H1 (cell line): ENCODE measurements at regions not wholly inside any gene's neighbourhood (a gene's known extent, or its start where the extent isn't known, plus 50 kb on each side); places are given as distances from the start of the nearest gene placed in this dataset.

Experiments
- CTCF ChIA-PET: fragments of 300-600 bp; sonication (Branson Sonifier 250); formaldehyde crosslinking; loops from one replicate; lab custom pipeline; 2021; ENCODE audit not compliant: partially characterized antibody; lab: Charles Lee
- POLR2A ChIA-PET: fragments of 300-600 bp; sonication (Branson Sonifier 250); formaldehyde crosslinking; loops from one replicate; lab custom pipeline; 2021; ENCODE audit warnings: inconsistent platforms; ENCODE audit not compliant: partially characterized antibody; lab: Charles Lee
- DNase-seq, 2 experiments: peaks; one replicate each; pipeline versions ENCODE4 v3.0.0 to v3.0.0-alpha.2; 2010 to 2022; ENCODE audit warnings: low spot score in 2 of 2, low read depth in 1 of 2, mixed read lengths in 1 of 2
- FAIRE-seq: peaks from 2 replicates; lab custom pipeline; 2011; peaks lifted over from hg19 to GRCh38; lab: Jason Lieb, UNC
- H2AFZ ChIP-seq: 2 replicates; pipeline ENCODE4 v1.8.1; 2012; ENCODE audit warnings: low read length, inconsistent platforms
- H2AK5ac ChIP-seq: 2 replicates; pipeline ENCODE4 v1.6.1; 2013; ENCODE audit warnings: low read depth, low read length
- H2BK120ac ChIP-seq: replicated peaks from 2 replicates; pipeline ENCODE3; 2013; ENCODE audit warnings: low read depth, low read length, inconsistent platforms
- H2BK12ac ChIP-seq: 2 replicates; pipeline ENCODE4 v1.6.1; 2013; ENCODE audit warnings: low read depth, low read length
- H2BK15ac ChIP-seq: 2 replicates; pipeline ENCODE4 v1.6.1; 2013; ENCODE audit warnings: low read length
- H2BK20ac ChIP-seq: 2 replicates; pipeline ENCODE4 v1.6.1; 2013; ENCODE audit warnings: low read length
- H2BK5ac ChIP-seq: 2 replicates; pipeline ENCODE4 v1.6.1; 2013; ENCODE audit warnings: low read depth, low read length
- H3K14ac ChIP-seq: 2 replicates; pipeline ENCODE4 v1.6.1; 2013; ENCODE audit warnings: inconsistent platforms; ENCODE audit not compliant: insufficient read length
- H3K18ac ChIP-seq: 2 replicates; pipeline ENCODE4 v1.6.1; 2013; ENCODE audit warnings: low read length; ENCODE audit errors: extremely low read depth
- H3K23ac ChIP-seq: 2 replicates; pipeline ENCODE4 v1.6.1; 2013; ENCODE audit warnings: inconsistent platforms; ENCODE audit not compliant: insufficient read length
- H3K23me2 ChIP-seq: 2 replicates; pipeline ENCODE4 v1.6.1; 2013; ENCODE audit warnings: low read depth, low read length
- H3K27ac ChIP-seq: 2 replicates; pipeline ENCODE4 v1.6.1; 2011; ENCODE audit warnings: low read depth, low read length, inconsistent platforms
- H3K27me3 ChIP-seq, 4 experiments: replicated peaks in 1 of 4; 1 replicate in 1 of 4; 2 replicates in 3 of 4; pipeline versions ENCODE4 v1.6.1 to v1.8.1; 2011 to 2013; ENCODE audit warnings: low read length in 3 of 4, mild to moderate bottlenecking in 3 of 4, inconsistent platforms in 2 of 4, mixed read lengths in 2 of 4, moderate library complexity in 1 of 4; ENCODE audit not compliant: control insufficient read depth in 3 of 4, insufficient read depth in 3 of 4; ENCODE audit errors: extremely low read depth in 1 of 4
- H3K36me3 ChIP-seq, 4 experiments: 2 replicates each; pipeline versions ENCODE4 v1.6.1 to v1.8.1; 2011 to 2013; ENCODE audit warnings: mild to moderate bottlenecking in 4 of 4, low read length in 3 of 4, moderate library complexity in 2 of 4, control low read depth in 1 of 4, inconsistent platforms in 1 of 4; ENCODE audit not compliant: insufficient read depth in 4 of 4, control insufficient read depth in 2 of 4
- H3K4ac ChIP-seq: replicated peaks from 2 replicates; pipeline ENCODE3; 2013; ENCODE audit warnings: low read length, low read depth, mixed read lengths, inconsistent platforms; ENCODE audit not compliant: insufficient read length
- H3K4me1 ChIP-seq, 4 experiments: replicated peaks in 1 of 4; 1 replicate in 1 of 4; 2 replicates in 3 of 4; pipeline versions ENCODE4 v1.6.1 to v1.8.1; 2011 to 2013; ENCODE audit warnings: low read length in 3 of 4, inconsistent platforms in 2 of 4, mixed read lengths in 1 of 4; ENCODE audit not compliant: insufficient read depth in 4 of 4, control insufficient read depth in 3 of 4
- H3K4me2 ChIP-seq, 2 experiments: 2 replicates each; pipeline versions ENCODE4 v1.6.1 to v1.8.1; 2011 to 2013; ENCODE audit warnings: low read depth in 2 of 2, low read length in 2 of 2, control low read depth in 1 of 2, inconsistent platforms in 1 of 2, mild to moderate bottlenecking in 1 of 2; ENCODE audit not compliant: insufficient read depth in 1 of 2
- H3K4me3 ChIP-seq, 4 experiments: fragments of 200-600, 300-600 bp in 1 of 4; sonication (generic), shearing (Covaris generic), sonication (Bioruptor Twin) in 1 of 4; 2 replicates each; pipeline versions ENCODE4 v1.5.1 to v1.8.1; 2011 to 2016; ENCODE audit warnings: low read length in 4 of 4, low read depth in 3 of 4, control low read depth in 2 of 4, inconsistent platforms in 2 of 4, mild to moderate bottlenecking in 2 of 4, mixed read lengths in 1 of 4, moderate library complexity in 1 of 4; ENCODE audit not compliant: insufficient read depth in 2 of 4; ENCODE audit errors: extremely low read depth in 1 of 4
- H3K56ac ChIP-seq: replicated peaks from 2 replicates; pipeline ENCODE3; 2013; ENCODE audit warnings: low read depth, mild to moderate bottlenecking, mixed read lengths, low read length, inconsistent platforms; ENCODE audit not compliant: insufficient read length
- H3K79me1 ChIP-seq: 2 replicates; pipeline ENCODE4 v1.6.1; 2013; ENCODE audit warnings: low read depth, low read length, control low read depth
- H3K79me2 ChIP-seq, 2 experiments: 2 replicates each; pipeline versions ENCODE4 v1.6.1 to v1.8.1; 2012 to 2013; ENCODE audit warnings: low read length in 2 of 2, mild to moderate bottlenecking in 2 of 2, inconsistent platforms in 1 of 2; ENCODE audit not compliant: insufficient read depth in 2 of 2, control insufficient read depth in 1 of 2
- H3K9ac ChIP-seq, 4 experiments: replicated peaks in 1 of 4; 1 replicate in 1 of 4; 2 replicates in 3 of 4; pipeline versions ENCODE4 v1.6.1 to v1.8.1; 2011 to 2013; ENCODE audit warnings: low read depth in 3 of 4, low read length in 3 of 4, control low read depth in 2 of 4, mild to moderate bottlenecking in 2 of 4, moderate library complexity in 2 of 4, inconsistent platforms in 1 of 4; ENCODE audit errors: extremely low read depth in 1 of 4
- H3K9me3 ChIP-seq, 2 experiments: 2 replicates each; pipeline versions ENCODE4 v1.6.1 to v1.8.1; 2012 to 2013; ENCODE audit warnings: mild to moderate bottlenecking in 2 of 2, moderate library complexity in 2 of 2, control low read depth in 1 of 2, inconsistent platforms in 1 of 2, low read depth in 1 of 2, low read length in 1 of 2, mixed read lengths in 1 of 2; ENCODE audit not compliant: insufficient read depth in 2 of 2
- H4K20me1 ChIP-seq, 2 experiments: replicated peaks in 1 of 2; 2 replicates each; pipeline versions ENCODE3 to v1.8.1; 2011 to 2013; ENCODE audit warnings: inconsistent platforms in 2 of 2, low read length in 2 of 2, mild to moderate bottlenecking in 1 of 2; ENCODE audit not compliant: insufficient read depth in 2 of 2, control insufficient read depth in 1 of 2
- H4K5ac ChIP-seq: 2 replicates; pipeline ENCODE4 v1.6.1; 2013; ENCODE audit warnings: low read length, low read depth, mixed read lengths, inconsistent platforms; ENCODE audit not compliant: insufficient read length
- H4K8ac ChIP-seq: 2 replicates; pipeline ENCODE4 v1.8.0; 2013; ENCODE audit warnings: mild to moderate bottlenecking, moderate library complexity, low read length, inconsistent platforms; ENCODE audit not compliant: insufficient read depth; ENCODE audit errors: extremely low read depth
- H4K91ac ChIP-seq: replicated peaks from 2 replicates; pipeline ENCODE3; 2013; ENCODE audit warnings: low read length, mixed read lengths, inconsistent platforms; ENCODE audit not compliant: insufficient read length
- GABPA ChIP-seq: IDR thresholded peaks from 2 replicates; pipeline ENCODE4 v1.6.1; 2011; ENCODE audit warnings: mild to moderate bottlenecking, low read length, moderate library complexity, borderline replicate concordance; ENCODE audit not compliant: insufficient read depth
- WGBS, 2 experiments: shearing (Covaris generic) in 1 of 2; methylation state at CpG; one replicate each; pipeline versions ENCODE4 v1.1.6 to v1.1.7; 2013 to 2015; ENCODE audit warnings: low lambda C conversion rate in 2 of 2, mixed read lengths in 2 of 2, inconsistent platforms in 1 of 2, low coverage in 1 of 2, missing lambda C conversion rate in 1 of 2; ENCODE audit not compliant: insufficient replicate concordance in 2 of 2, insufficient coverage in 1 of 2, insufficient read length in 1 of 2; ENCODE audit errors: extremely low coverage in 1 of 2, missing lambda C conversion rate in 1 of 2; 5-methylcytosine and 5-hydroxymethylcytosine counted together

- Histone ChIP-seq H2BK15ac (no peak overlapping the region), H2BK12ac (no peak overlapping the region), H2BK120ac (no peak overlapping the region), H3K4ac (no peak overlapping the region), H3K14ac (no peak overlapping the region), H3K4me1 (no peaks in the 10 kb centered on the region; a peak in 1 of 7 replicates), H3K79me2 (no peaks in the 10 kb centered on the region), H4K5ac (no peak overlapping the region), H3K9me3 (no peaks in the 10 kb centered on the region), H3K56ac (no peak overlapping the region), H2AK5ac (no peak overlapping the region), H3K27me3 (no peaks in the 10 kb centered on the region), H3K27ac (no peak overlapping the region), H3K4me2 (no peak overlapping the region; a peak in 1 of 4 replicates), H4K8ac (no peak overlapping the region), H2AFZ (no peak overlapping the region), H3K36me3 (no peaks in the 10 kb centered on the region), H3K23me2 (peaks cover 2% of the 10 kb centered on the region; the same call in 1 of the 2 replicates), H3K23ac (no peak overlapping the region), H4K91ac (no peak overlapping the region), H3K18ac (no peak overlapping the region), H3K9ac (no peak overlapping the region), H2BK5ac (no peak overlapping the region), H2BK20ac (no peak overlapping the region), H3K79me1 (no peaks in the 10 kb centered on the region), H4K20me1 (no peaks in the 10 kb centered on the region), H3K4me3 (no peak overlapping the region)
- 69% methylated on average over 1 of the region's 1 CpG; no CpG with 5 or more reads in 1 of the 2 experiments for WGBS, 2 experiments
- no peak for DNase-seq
- FAIRE-seq, result no peak
- TF ChIP-seq GABPA, result no peak
- ChIA-PET CTCF (interaction anchor here (0.6 to 1.3 kb wide), 2 partner anchors 15 to 197 kb away, joined by 3 to 5 read pairs; no protein-coding TSS in a partner anchor), POLR2A (no interaction called here)
Observed at GRCh38 chr14:48890333-48890732, 695.8 kb downstream of the RPS29 start.
